SU-DHL-6 (cell line): ENCODE measurements at regions not wholly inside any gene's neighbourhood (a gene's known extent, or its start where the extent isn't known, plus 50 kb on each side); places are given as distances from the start of the nearest gene placed in this dataset.

Experiments
- H2AFZ ChIP-seq: fragments of 200-600 bp; sonication (generic); 2 replicates; pipeline ENCODE4 v1.6.1; 2014; ENCODE audit warnings: low read depth, mild to moderate bottlenecking, moderate library complexity, mixed read lengths, antibody characterized with exemption, low read length; ENCODE audit not compliant: severe bottlenecking
- H3F3A ChIP-seq: fragments of 200-600 bp; shearing (Covaris generic); 2 replicates; pipeline ENCODE4 v1.6.0; 2016; ENCODE audit warnings: antibody characterized with exemption, mild to moderate bottlenecking; ENCODE audit not compliant: insufficient read depth
- H3K27ac ChIP-seq: fragments of 200-600 bp; sonication (generic); 2 replicates; pipeline ENCODE4 v1.5.1; 2016; ENCODE audit warnings: low read depth, mild to moderate bottlenecking, low read length, moderate library complexity, mixed read lengths
- H3K27me3 ChIP-seq: fragments of 200-600 bp; sonication (generic), shearing (Covaris generic); 2 replicates; pipeline ENCODE4 v1.6.0; 2014; ENCODE audit warnings: mild to moderate bottlenecking, low read length
- H3K36me3 ChIP-seq: fragments of 200-600 bp; sonication (generic); 2 replicates; pipeline ENCODE4 v1.6.1; 2014; ENCODE audit warnings: mild to moderate bottlenecking, low read length, mixed read lengths
- H3K4me2 ChIP-seq: fragments of 300-600, 200-600 bp; shearing (Covaris generic), sonication (generic); 2 replicates; pipeline ENCODE4 v1.6.0; 2014; ENCODE audit warnings: low read length, low read depth, mild to moderate bottlenecking; ENCODE audit not compliant: poor library complexity, severe bottlenecking
- H3K4me3 ChIP-seq: fragments of 200-600 bp; sonication (generic); 2 replicates; pipeline ENCODE4 v1.5.1; 2014; ENCODE audit warnings: antibody characterized with exemption, low read length, mild to moderate bottlenecking, mixed read lengths; ENCODE audit not compliant: insufficient read depth, poor library complexity, severe bottlenecking
- H3K79me2 ChIP-seq: fragments of 200-600 bp; sonication (generic); 2 replicates; pipeline ENCODE4 v1.6.1; 2014; ENCODE audit warnings: mild to moderate bottlenecking, low read length, moderate library complexity; ENCODE audit not compliant: insufficient read depth
- H3K9ac ChIP-seq: fragments of 200-600 bp; sonication (generic); 2 replicates; pipeline ENCODE4 v1.7.0; 2014; ENCODE audit warnings: mild to moderate bottlenecking, low read length
- H3K9me2 ChIP-seq: fragments of 200-600 bp; sonication (generic); replicated peaks from 2 replicates; pipeline ENCODE4 v1.6.1; 2014; ENCODE audit warnings: low read length; ENCODE audit not compliant: insufficient read depth
- H3K9me3 ChIP-seq: fragments of 200-600 bp; sonication (generic); 2 replicates; pipeline ENCODE4 v1.6.1; 2014; ENCODE audit warnings: low read length, mixed read lengths; ENCODE audit not compliant: insufficient read depth
- H4K20me1 ChIP-seq: fragments of 200-600 bp; sonication (generic); 2 replicates; pipeline ENCODE4 v1.6.1; 2014; ENCODE audit warnings: low read depth, mild to moderate bottlenecking, antibody characterized with exemption, low read length, moderate library complexity, mixed read lengths
- CTCF ChIP-seq: fragments of 200-600 bp; sonication (generic); IDR thresholded peaks from one replicate; pipeline ENCODE4 v1.5.1; 2017; ENCODE audit warnings: antibody characterized with exemption, mild to moderate bottlenecking, low read length, moderate library complexity; ENCODE audit not compliant: insufficient read depth, poor library complexity, severe bottlenecking
- EZH2phosphoT487 ChIP-seq: fragments of 200-600 bp; sonication (generic), shearing (Covaris generic); conservative IDR thresholded peaks from 2 replicates; pipeline ENCODE4 v1.6.1; 2018; ENCODE audit warnings: mild to moderate bottlenecking, antibody characterized with exemption, low read length, moderate library complexity, mixed read lengths

GRCh38 chr1:70767377-70767776 lies 280.2 kb downstream of the PTGER3 start:
- Histone ChIP-seq H3K79me2 (no peaks in the 10 kb centered on the region), H3K36me3 (no peaks in the 10 kb centered on the region), H3F3A (no peaks in the 10 kb centered on the region), H3K9ac (no peak overlapping the region), H3K27ac (no peak overlapping the region), H3K9me2 (no peaks in the 10 kb centered on the region), H3K4me3 (no peak overlapping the region), H3K4me2 (no peak overlapping the region), H3K9me3 (no peaks in the 10 kb centered on the region), H2AFZ (no peak overlapping the region), H3K27me3 (no peaks in the 10 kb centered on the region), H4K20me1 (no peaks in the 10 kb centered on the region)
- no peak for TF ChIP-seq EZH2phosphoT487
- no peak for TF ChIP-seq CTCF

- Histone ChIP-seq H3K27ac (no peak overlapping the region), H3K36me3 (no peaks in the 10 kb centered on the region), H4K20me1 (no peaks in the 10 kb centered on the region), H2AFZ (no peak overlapping the region), H3K9me3 (no peaks in the 10 kb centered on the region), H3K4me2 (no peak overlapping the region), H3K27me3 (no peaks in the 10 kb centered on the region), H3K9ac (no peak overlapping the region), H3K9me2 (no peaks in the 10 kb centered on the region), H3K4me3 (no peak overlapping the region), H3K79me2 (no peaks in the 10 kb centered on the region), H3F3A (no peaks in the 10 kb centered on the region)
- TF ChIP-seq CTCF (no peak), EZH2phosphoT487 (no peak)
Observed at GRCh38 chr1:70768216-70768615, 279.4 kb downstream of the PTGER3 start.

GRCh38 chr1:70778056-70778762 lies 269.4 kb downstream of the PTGER3 start:
- Histone ChIP-seq H3K36me3 (no peaks in the 10 kb centered on the region), H3F3A (no peaks in the 10 kb centered on the region), H3K9me2 (no peaks in the 10 kb centered on the region), H3K9ac (no peak overlapping the region), H3K79me2 (no peaks in the 10 kb centered on the region), H3K9me3 (no peaks in the 10 kb centered on the region), H3K27me3 (no peaks in the 10 kb centered on the region), H3K4me2 (no peak overlapping the region), H3K27ac (no peak overlapping the region), H2AFZ (no peak overlapping the region), H4K20me1 (no peaks in the 10 kb centered on the region), H3K4me3 (no peak overlapping the region)
- TF ChIP-seq EZH2phosphoT487, result no peak
- TF ChIP-seq CTCF, result no peak
